GM12878 (cell line): ENCODE measurements at regions not wholly inside any gene's neighbourhood (a gene's known extent, or its start where the extent isn't known, plus 50 kb on each side); places are given as distances from the start of the nearest gene placed in this dataset.

ENCODE experiments used
- ATAC-seq: fragments of 200-7000 bp; cut with Tn5 transposase; 3 replicates; pipeline ENCODE4 v1.9.1; 2020; ENCODE audit warnings: mild to moderate bottlenecking, moderate library complexity
- BruUV-seq: library from RNA; stranded (reverse); fragments of 400-500 nt; replicated peaks from 2 replicates; lab custom pipeline; 2021; lab: Mats Ljungman, UMichigan
- CTCF ChIA-PET: fragments of 300-600 bp; sonication (Branson Sonifier 250); formaldehyde crosslinking; extraction: SDS; loops from one replicate; lab custom pipeline; 2021; ENCODE audit warnings: inconsistent platforms; lab: Yijun Ruan, JAX
- POLR2A ChIA-PET: fragments of 350-600 bp; formaldehyde crosslinking; extraction: SDS; loops from one replicate; lab custom pipeline; 2021; ENCODE audit warnings: inconsistent platforms; lab: Charles Lee
- RAD21 ChIA-PET: fragments of 300-600 bp; sonication (Branson Sonifier 250); formaldehyde crosslinking; loops from one replicate; lab custom pipeline; 2023; ENCODE audit warnings: antibody characterized with exemption; ENCODE audit not compliant: unreplicated experiment; lab: Charles Lee
- SMC1A ChIA-PET: fragments of 300-600 bp; sonication (Branson Sonifier 250); formaldehyde crosslinking; loops from one replicate; lab custom pipeline; 2023; ENCODE audit not compliant: unreplicated experiment, uncharacterized antibody; lab: Charles Lee
- DNase-seq: peaks from one replicate; pipeline ENCODE4 v3.0.0-alpha.2; 2011; ENCODE audit warnings: low read depth, low spot score
- FAIRE-seq: peaks from 3 replicates; lab custom pipeline; 2011; peaks lifted over from hg19 to GRCh38; lab: Jason Lieb, UNC
- H2AFZ ChIP-seq: 2 replicates; pipeline ENCODE4 v1.6.0; 2011; ENCODE audit warnings: low read depth, low read length, control low read depth; ENCODE audit not compliant: control insufficient read depth
- H3K27ac ChIP-seq: 2 replicates; pipeline ENCODE4 v1.5.1; 2011; ENCODE audit warnings: control low read depth; ENCODE audit not compliant: control insufficient read depth, insufficient read depth
- H3K27me3 ChIP-seq, 2 experiments: replicated peaks in 1 of 2; 2 replicates each; pipeline versions ENCODE4 v1.6.0 to v1.6.1; 2011; ENCODE audit warnings: low read length in 1 of 2; ENCODE audit not compliant: control insufficient read depth in 2 of 2, insufficient read depth in 2 of 2
- H3K36me3 ChIP-seq, 2 experiments: 2 replicates each; pipeline ENCODE4 v1.5.1; 2011; ENCODE audit warnings: low read length in 1 of 2; ENCODE audit not compliant: control insufficient read depth in 2 of 2, insufficient read depth in 2 of 2
- H3K4me1 ChIP-seq: 2 replicates; pipeline ENCODE4 v1.6.1; 2011; ENCODE audit warnings: mild to moderate bottlenecking, low read length, moderate library complexity, mixed read lengths; ENCODE audit not compliant: control insufficient read depth, insufficient read depth
- H3K4me2 ChIP-seq: 2 replicates; pipeline ENCODE4 v1.6.0; 2011; ENCODE audit warnings: control low read depth; ENCODE audit not compliant: control insufficient read depth, insufficient read depth
- H3K4me3 ChIP-seq: fragments of 200-600 bp; sonication (generic); 2 replicates; pipeline ENCODE4 v1.5.1; 2016
- H3K79me2 ChIP-seq: 2 replicates; pipeline ENCODE4 v1.6.0; 2011; ENCODE audit warnings: low read length; ENCODE audit not compliant: control insufficient read depth, insufficient read depth
- H3K9ac ChIP-seq: 2 replicates; pipeline ENCODE4 v1.8.0; 2011; ENCODE audit warnings: low read length, control low read depth, mixed read lengths; ENCODE audit not compliant: control insufficient read depth, insufficient read depth
- H3K9me3 ChIP-seq: replicated peaks from 3 replicates; pipeline ENCODE4 v1.5.1; 2011; ENCODE audit warnings: mild to moderate bottlenecking, low read length; ENCODE audit not compliant: control insufficient read depth, insufficient read depth
- H4K20me1 ChIP-seq: 2 replicates; pipeline ENCODE4 v1.6.0; 2011; ENCODE audit not compliant: control insufficient read depth, insufficient read depth
- ATF3 ChIP-seq: IDR thresholded peaks from 2 replicates; pipeline ENCODE4 v1.6.1; 2011; ENCODE audit warnings: low read depth, mild to moderate bottlenecking, low read length, moderate library complexity, borderline replicate concordance; ENCODE audit errors: extremely low read depth
- CREB1 ChIP-seq: IDR thresholded peaks from 2 replicates; pipeline ENCODE4 v1.6.1; 2012; ENCODE audit warnings: low read depth, mild to moderate bottlenecking, inconsistent platforms
- CTCF ChIP-seq, 3 experiments: IDR thresholded peaks in 2 of 3; conservative IDR thresholded peaks in 1 of 3; 2 replicates each; pipeline ENCODE4 v1.5.1; 2011; ENCODE audit warnings: low read depth in 3 of 3, low read length in 3 of 3, mild to moderate bottlenecking in 3 of 3, control low read depth in 2 of 3, moderate library complexity in 2 of 3, inconsistent platforms in 1 of 3, mixed read lengths in 1 of 3; ENCODE audit not compliant: control insufficient read depth in 2 of 3, insufficient read depth in 1 of 3; ENCODE audit errors: extremely low read depth in 1 of 3
- EED ChIP-seq: sonication (generic); IDR thresholded peaks from 2 replicates; pipeline ENCODE4 v1.6.1; 2016; ENCODE audit warnings: antibody characterized with exemption, low read depth
- IKZF1 ChIP-seq: fragments of 450-650 bp; conservative IDR thresholded peaks from 2 replicates; pipeline ENCODE4 v1.6.1; 2017; ENCODE audit warnings: antibody characterized with exemption, mild to moderate bottlenecking
- MAX ChIP-seq: IDR thresholded peaks from 2 replicates; pipeline ENCODE4 v1.6.1; 2012; ENCODE audit warnings: low read depth, low read length, improper control_type of control experiment
- NKRF ChIP-seq: fragments of 450-650 bp; conservative IDR thresholded peaks from 2 replicates; pipeline ENCODE4 v1.6.1; 2017; ENCODE audit warnings: mild to moderate bottlenecking, moderate library complexity
- PAX8 ChIP-seq: fragments of 450-650 bp; IDR thresholded peaks from 2 replicates; pipeline ENCODE4 v1.6.1; 2017; ENCODE audit warnings: mild to moderate bottlenecking, moderate library complexity
- RAD51 ChIP-seq: fragments of 450-650 bp; IDR thresholded peaks from 2 replicates; pipeline ENCODE4 v1.6.1; 2016; ENCODE audit warnings: moderate library complexity, mild to moderate bottlenecking, inconsistent platforms
- RFX5 ChIP-seq: IDR thresholded peaks from 2 replicates; pipeline ENCODE4 v1.6.1; 2011; ENCODE audit warnings: low read depth, low read length, improper control_type of control experiment
- SMAD5 ChIP-seq: IDR thresholded peaks from 2 replicates; pipeline ENCODE4 v1.6.1; 2016; ENCODE audit warnings: antibody characterized with exemption, low read depth
- SUZ12 ChIP-seq: fragments of 200-600 bp; sonication (generic); IDR thresholded peaks from one replicate; pipeline ENCODE4 v1.6.1; 2018; ENCODE audit warnings: antibody characterized with exemption, mild to moderate bottlenecking; ENCODE audit not compliant: unreplicated experiment
- ZBTB33 ChIP-seq: fragments of 450-650 bp; IDR thresholded peaks from 2 replicates; pipeline ENCODE4 v1.6.1; 2017; ENCODE audit warnings: mild to moderate bottlenecking
- ZBTB40 ChIP-seq: fragments of 450-650 bp; IDR thresholded peaks from 2 replicates; pipeline ENCODE4 v1.6.1; 2016; ENCODE audit warnings: mild to moderate bottlenecking, moderate library complexity, borderline replicate concordance
- WGBS: methylation state at CpG from one replicate; pipeline ENCODE4 v1.1.6; 2016; ENCODE audit warnings: low lambda C conversion rate; ENCODE audit not compliant: insufficient replicate concordance, insufficient coverage; ENCODE audit errors: missing lambda C conversion rate; 5-methylcytosine and 5-hydroxymethylcytosine counted together
- in situ Hi-C: fragments of 300-500 bp; cut with MboI; formaldehyde crosslinking; loops from 9 replicates; pipeline ENCODE4 v1.14.3; 2018; ENCODE audit warnings: mixed read lengths
- intact Hi-C: fragments of 100-400 bp; cut with micrococcal nuclease; formaldehyde crosslinking; loops from one replicate; pipeline ENCODE4 v1.14.2; 2022; ENCODE audit not compliant: unreplicated experiment

- Histone ChIP-seq H3K79me2 (no peaks in the 10 kb centered on the region), H2AFZ (no peak overlapping the region), H3K4me3 (no peak overlapping the region), H3K9ac (no peak overlapping the region), H3K4me2 (no peak overlapping the region), H3K9me3 (peaks cover 2% of the 10 kb centered on the region; the same call in 1 of the 3 replicates)
- ChIA-PET RAD21 (no interaction called here), POLR2A (interaction anchor here (0.6 kb wide), 1 partner anchor 119 kb away, joined by 3 read pairs; no protein-coding TSS in a partner anchor), SMC1A (no interaction called here), CTCF (no interaction called here)
- no TSS peak for BruUV-seq
- in situ Hi-C loops: no loop called here
- FAIRE-seq: no peak
- DNase-seq: no peak
- TF ChIP-seq PAX8 (no peak), ATF3 (no peak), IKZF1 (no peak), ZBTB40 (no peak), RFX5 (no peak), NKRF (no peak), MAX (no peak), CTCF (IDR thresholded peaks at IDR 0.05 in 2 of 3, conservative IDR thresholded peaks at IDR 0.05 in 1 of 3; ENCODE audit: control insufficient read depth in 2 of 3, extremely low read depth in 1 of 3, insufficient read depth in 1 of 3, low read depth in 3 of 3, low read length in 3 of 3) (no peak), SUZ12 (no peak), SMAD5 (no peak), ZBTB33 (no peak), CREB1 (no peak), EED (no peak), RAD51 (no peak)
- TF ChIP-seq, all 136 proteins: peak for 0
- ATAC-seq: no peak
- Histone ChIP-seq H4K20me1 (no peaks in the 10 kb centered on the region), H3K27ac (no peak overlapping the region), H3K36me3 (no peaks in the 10 kb centered on the region), H3K4me1 (no peaks in the 10 kb centered on the region), H3K27me3 (no peaks in the 10 kb centered on the region)
- WGBS: 7% methylated on average over 3 of the region's 3 CpGs
- intact Hi-C loops: no loop called here
These were observed 805.6 kb upstream of the KLHL29 start for GRCh38 chr2:22579341-22579740.
